HL-60 (cell line): ENCODE measurements at regions not wholly inside any gene's neighbourhood (a gene's known extent, or its start where the extent isn't known, plus 50 kb on each side); places are given as distances from the start of the nearest gene placed in this dataset.

Experiments used
- POLR2AphosphoS5 ChIP-seq: IDR thresholded peaks from 2 replicates; pipeline ENCODE4 v1.6.1; 2012; ENCODE audit warnings: low read depth
- TF ChIP-seq, protein P1 (sequence below): IDR thresholded peaks from one replicate; pipeline ENCODE4 v1.5.1; 2011; ENCODE audit warnings: low read length, control low read depth, inconsistent platforms; ENCODE audit not compliant: insufficient read depth
- TF ChIP-seq, protein P2 (sequence below): IDR thresholded peaks from 2 replicates; pipeline ENCODE4 v1.6.1; 2012; ENCODE audit warnings: low read depth; ENCODE audit not compliant: insufficient replicate concordance

- TF ChIP-seq, protein P1, sequence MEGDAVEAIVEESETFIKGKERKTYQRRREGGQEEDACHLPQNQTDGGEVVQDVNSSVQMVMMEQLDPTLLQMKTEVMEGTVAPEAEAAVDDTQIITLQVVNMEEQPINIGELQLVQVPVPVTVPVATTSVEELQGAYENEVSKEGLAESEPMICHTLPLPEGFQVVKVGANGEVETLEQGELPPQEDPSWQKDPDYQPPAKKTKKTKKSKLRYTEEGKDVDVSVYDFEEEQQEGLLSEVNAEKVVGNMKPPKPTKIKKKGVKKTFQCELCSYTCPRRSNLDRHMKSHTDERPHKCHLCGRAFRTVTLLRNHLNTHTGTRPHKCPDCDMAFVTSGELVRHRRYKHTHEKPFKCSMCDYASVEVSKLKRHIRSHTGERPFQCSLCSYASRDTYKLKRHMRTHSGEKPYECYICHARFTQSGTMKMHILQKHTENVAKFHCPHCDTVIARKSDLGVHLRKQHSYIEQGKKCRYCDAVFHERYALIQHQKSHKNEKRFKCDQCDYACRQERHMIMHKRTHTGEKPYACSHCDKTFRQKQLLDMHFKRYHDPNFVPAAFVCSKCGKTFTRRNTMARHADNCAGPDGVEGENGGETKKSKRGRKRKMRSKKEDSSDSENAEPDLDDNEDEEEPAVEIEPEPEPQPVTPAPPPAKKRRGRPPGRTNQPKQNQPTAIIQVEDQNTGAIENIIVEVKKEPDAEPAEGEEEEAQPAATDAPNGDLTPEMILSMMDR = no peak
- TF ChIP-seq POLR2AphosphoS5 = no peak
- TF ChIP-seq, protein P2, sequence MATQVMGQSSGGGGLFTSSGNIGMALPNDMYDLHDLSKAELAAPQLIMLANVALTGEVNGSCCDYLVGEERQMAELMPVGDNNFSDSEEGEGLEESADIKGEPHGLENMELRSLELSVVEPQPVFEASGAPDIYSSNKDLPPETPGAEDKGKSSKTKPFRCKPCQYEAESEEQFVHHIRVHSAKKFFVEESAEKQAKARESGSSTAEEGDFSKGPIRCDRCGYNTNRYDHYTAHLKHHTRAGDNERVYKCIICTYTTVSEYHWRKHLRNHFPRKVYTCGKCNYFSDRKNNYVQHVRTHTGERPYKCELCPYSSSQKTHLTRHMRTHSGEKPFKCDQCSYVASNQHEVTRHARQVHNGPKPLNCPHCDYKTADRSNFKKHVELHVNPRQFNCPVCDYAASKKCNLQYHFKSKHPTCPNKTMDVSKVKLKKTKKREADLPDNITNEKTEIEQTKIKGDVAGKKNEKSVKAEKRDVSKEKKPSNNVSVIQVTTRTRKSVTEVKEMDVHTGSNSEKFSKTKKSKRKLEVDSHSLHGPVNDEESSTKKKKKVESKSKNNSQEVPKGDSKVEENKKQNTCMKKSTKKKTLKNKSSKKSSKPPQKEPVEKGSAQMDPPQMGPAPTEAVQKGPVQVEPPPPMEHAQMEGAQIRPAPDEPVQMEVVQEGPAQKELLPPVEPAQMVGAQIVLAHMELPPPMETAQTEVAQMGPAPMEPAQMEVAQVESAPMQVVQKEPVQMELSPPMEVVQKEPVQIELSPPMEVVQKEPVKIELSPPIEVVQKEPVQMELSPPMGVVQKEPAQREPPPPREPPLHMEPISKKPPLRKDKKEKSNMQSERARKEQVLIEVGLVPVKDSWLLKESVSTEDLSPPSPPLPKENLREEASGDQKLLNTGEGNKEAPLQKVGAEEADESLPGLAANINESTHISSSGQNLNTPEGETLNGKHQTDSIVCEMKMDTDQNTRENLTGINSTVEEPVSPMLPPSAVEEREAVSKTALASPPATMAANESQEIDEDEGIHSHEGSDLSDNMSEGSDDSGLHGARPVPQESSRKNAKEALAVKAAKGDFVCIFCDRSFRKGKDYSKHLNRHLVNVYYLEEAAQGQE = no peak
These were observed 584.3 kb downstream of the NSUN3 start for GRCh38 chr3:94647131-94647530.
